RCC 7860 (cell line): ENCODE measurements at regions not wholly inside any gene's neighbourhood (a gene's known extent, or its start where the extent isn't known, plus 50 kb on each side); places are given as distances from the start of the nearest gene placed in this dataset.

Source experiments
- DNase-seq: peaks from one replicate; pipeline ENCODE4 v3.0.0-alpha.2; 2015; ENCODE audit warnings: low spot score
- FAIRE-seq: peaks from 2 replicates; lab custom pipeline; 2012; peaks lifted over from hg19 to GRCh38; lab: Jason Lieb, UNC

- DNase-seq = no peak
- no peak for FAIRE-seq
Measured at GRCh38 chr1:172972258-172972657, 78.5 kb downstream of the TNFSF18 start.

GRCh38 chr1:172973424-172973823 is 77.3 kb downstream of the TNFSF18 start:
- FAIRE-seq (no peak), DNase-seq (no peak)

GRCh38 chr1:172976222-172977041 is 74.3 kb downstream of the TNFSF18 start:
- peak; percentile 81 for DNase-seq
- FAIRE-seq = peak; percentile 92

- no peak for DNase-seq
- no peak for FAIRE-seq
Measured at GRCh38 chr1:172977296-172978017, 73.3 kb downstream of the TNFSF18 start.

- no peak for DNase-seq
- no peak for FAIRE-seq
Measured at GRCh38 chr1:172978595-172978994, 72.1 kb downstream of the TNFSF18 start.

GRCh38 chr1:172979828-172980227 is 70.9 kb downstream of the TNFSF18 start:
- peak; percentile 43 for FAIRE-seq
- DNase-seq = no peak

- no peak for FAIRE-seq
Measured at GRCh38 chr1:172980456-172980855, 70.3 kb downstream of the TNFSF18 start.

GRCh38 chr1:172980971-172981370 is 69.8 kb downstream of the TNFSF18 start:
- FAIRE-seq (no peak), DNase-seq (no peak)

More at GRCh38 chr1:172980456-172980855, 70.3 kb downstream of the TNFSF18 start:
- DNase-seq = no peak
